B cell (primary cell): ENCODE measurements at regions not wholly inside any gene's neighbourhood (a gene's known extent, or its start where the extent isn't known, plus 50 kb on each side); places are given as distances from the start of the nearest gene placed in this dataset.

Experiments used
- ATAC-seq: fragments of 200-7000 bp; cut with Tn5 transposase; one replicate; pipeline ENCODE4 v1.10.0; 2021; ENCODE audit warnings: low read depth, mild to moderate bottlenecking, moderate number of reproducible peaks, moderate library complexity
- CTCF ChIA-PET: fragments of 350-600 bp; sonication (Branson Sonifier 250); formaldehyde crosslinking; loops from one replicate; lab custom pipeline; 2021; ENCODE audit warnings: antibody characterized with exemption, inconsistent platforms; lab: Charles Lee
- POLR2A ChIA-PET: fragments of 350-600 bp; sonication (Branson Sonifier 250); formaldehyde crosslinking; loops from one replicate; lab custom pipeline; 2021; ENCODE audit warnings: antibody characterized with exemption; lab: Charles Lee
- DNase-seq: peaks from one replicate; pipeline ENCODE4 v3.0.0; 2013
- H2AFZ ChIP-seq: 2 replicates; pipeline ENCODE4 v1.6.1; 2012; ENCODE audit warnings: mild to moderate bottlenecking, low read depth, low read length; ENCODE audit not compliant: insufficient read depth, poor library complexity, severe bottlenecking
- H3K27ac ChIP-seq, 2 donors: 1 replicate in 1 of 2; 2 replicates in 1 of 2; pipeline ENCODE4 v1.5.1; 2012 to 2013; ENCODE audit warnings: low read length in 2 of 2, mild to moderate bottlenecking in 2 of 2, moderate library complexity in 1 of 2
- H3K27me3 ChIP-seq, 4 experiments: fragments of 200-600 bp in 1 of 4; sonication (generic) in 1 of 4; replicated peaks in 1 of 4; 1 replicate in 2 of 4; 2 replicates in 2 of 4; pipeline versions ENCODE4 v1.6.1 to v1.7.0; 2013 to 2016; ENCODE audit warnings: low read length in 3 of 4, mild to moderate bottlenecking in 2 of 4, mixed read lengths in 1 of 4, moderate library complexity in 1 of 4; ENCODE audit not compliant: insufficient read depth in 4 of 4, control insufficient read depth in 3 of 4; ENCODE audit errors: control extremely low read depth in 1 of 4
- H3K36me3 ChIP-seq, 2 experiments: replicated peaks in 1 of 2; 1 replicate in 1 of 2; 2 replicates in 1 of 2; pipeline versions ENCODE4 v1.6.1 to v1.7.1; 2013; ENCODE audit warnings: low read length in 1 of 2; ENCODE audit not compliant: insufficient read depth in 2 of 2, control insufficient read depth in 1 of 2; ENCODE audit errors: control extremely low read depth in 1 of 2, extremely low read depth in 1 of 2
- H3K4me1 ChIP-seq, 2 donors: fragments of 200-600 bp in 1 of 2; sonication (generic) in 1 of 2; 1 replicate in 1 of 2; 2 replicates in 1 of 2; pipeline versions ENCODE4 v1.5.1 to v1.6.1; 2013 to 2017; ENCODE audit warnings: low read length in 2 of 2; ENCODE audit not compliant: control insufficient read depth in 2 of 2, insufficient read depth in 2 of 2
- H3K4me2 ChIP-seq: replicated peaks from 2 replicates; pipeline ENCODE3; 2012; ENCODE audit warnings: mild to moderate bottlenecking, low read depth, low read length; ENCODE audit not compliant: poor library complexity, severe bottlenecking
- H3K4me3 ChIP-seq, 5 experiments: fragments of 200-600 bp in 1 of 5; sonication (generic) in 1 of 5; 1 replicate in 3 of 5; 2 replicates in 2 of 5; pipeline versions ENCODE4 v1.5.1 to v1.7.0; 2011 to 2016; ENCODE audit warnings: low read length in 4 of 5, mild to moderate bottlenecking in 4 of 5, low read depth in 2 of 5, control low read depth in 1 of 5, moderate library complexity in 1 of 5; ENCODE audit not compliant: insufficient read depth in 1 of 5; ENCODE audit errors: control extremely low read depth in 1 of 5, extremely low read depth in 1 of 5
- H3K79me2 ChIP-seq: fragments of 200-600 bp; sonication (generic); one replicate; pipeline ENCODE4 v1.6.0; 2016; ENCODE audit warnings: low read length; ENCODE audit not compliant: control insufficient read depth, insufficient read depth
- H3K9ac ChIP-seq: fragments of 200-600 bp; sonication (generic); 2 replicates; pipeline ENCODE4 v1.6.1; 2017; ENCODE audit warnings: mild to moderate bottlenecking, low read length, moderate library complexity
- H3K9me3 ChIP-seq, 3 donors: one replicate each; pipeline versions ENCODE4 v1.6.1 to v1.7.1; 2013; ENCODE audit warnings: low read length in 2 of 3; ENCODE audit not compliant: control insufficient read depth in 2 of 3, insufficient read depth in 1 of 3; ENCODE audit errors: control extremely low read depth in 1 of 3
- H4K20me1 ChIP-seq: 2 replicates; pipeline ENCODE4 v1.6.0; 2012; ENCODE audit warnings: mild to moderate bottlenecking, low read length; ENCODE audit not compliant: insufficient read depth, control insufficient read depth, poor library complexity, severe bottlenecking
- H3K27ac Mint-ChIP-seq: one replicate; pipeline ENCODE4 v1.8.0; 2021; ENCODE audit warnings: mixed read lengths
- H3K27me3 Mint-ChIP-seq: one replicate; pipeline ENCODE4 v1.8.0; 2021; ENCODE audit warnings: mixed read lengths
- H3K4me1 Mint-ChIP-seq: one replicate; pipeline ENCODE4 v1.8.0; 2021; ENCODE audit warnings: mixed read lengths
- H3K4me3 Mint-ChIP-seq: one replicate; pipeline ENCODE4 v1.8.0; 2021; ENCODE audit warnings: mixed read lengths
- H3K9me3 Mint-ChIP-seq: one replicate; pipeline ENCODE4 v1.8.0; 2022; ENCODE audit warnings: mixed read lengths; ENCODE audit not compliant: insufficient read depth
- EZH2 ChIP-seq: IDR thresholded peaks from 2 replicates; pipeline ENCODE4 v1.6.1; 2012; ENCODE audit warnings: borderline replicate concordance, low read depth, mild to moderate bottlenecking, moderate library complexity, low read length; ENCODE audit not compliant: insufficient read depth, poor library complexity, severe bottlenecking
- WGBS: methylation state at CpG from one replicate; pipeline ENCODE4 v1.1.5; 2013; ENCODE audit warnings: missing lambda C conversion rate; ENCODE audit not compliant: insufficient coverage; 5-methylcytosine and 5-hydroxymethylcytosine counted together
- intact Hi-C: fragments of 100-400 bp; cut with micrococcal nuclease; formaldehyde crosslinking; loops from one replicate; pipeline ENCODE4 v1.10.0; 2022
- TF ChIP-seq, protein P1 (sequence below): fragments of 200-600 bp; IDR thresholded peaks from one replicate; pipeline ENCODE4 v1.8.0; 2022; ENCODE audit warnings: antibody characterized with exemption, mild to moderate bottlenecking

DNA sequence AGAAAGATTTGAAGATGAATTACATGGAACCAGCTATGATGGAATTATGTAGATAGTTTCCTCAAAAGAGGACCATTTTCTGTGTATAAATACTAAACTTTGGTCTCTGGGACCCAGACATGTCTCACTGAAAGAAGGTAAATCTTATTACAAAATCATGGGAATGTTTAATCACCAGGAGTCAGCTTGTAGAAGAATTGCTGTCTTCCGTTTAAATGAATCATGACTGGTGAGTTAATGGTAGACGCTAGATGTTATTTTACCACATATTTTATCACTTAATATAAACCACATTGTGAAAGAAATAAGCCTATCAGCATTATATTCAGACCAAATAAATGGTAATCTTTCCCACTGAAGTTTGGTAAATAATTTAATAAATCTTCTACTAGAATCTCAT is 322.3 kb upstream of the SUCLG2 start:
- no peaks in the 10 kb centered on the region for H4K20me1 ChIP-seq
- no peak overlapping the region for H3K9ac ChIP-seq
- no peaks in the 10 kb centered on the region for H3K79me2 ChIP-seq
- Mint-ChIP-seq H3K4me3 (no peak overlapping the region), H3K27ac (no peak overlapping the region), H3K9me3 (no peaks in the 10 kb centered on the region), H3K27me3 (peaks cover 3% of the 10 kb centered on the region), H3K4me1 (no peaks in the 10 kb centered on the region)
- DNase-seq, result no peak
- no peak for ATAC-seq
- H2AFZ ChIP-seq, result no peak overlapping the region
- TF ChIP-seq, protein P1, sequence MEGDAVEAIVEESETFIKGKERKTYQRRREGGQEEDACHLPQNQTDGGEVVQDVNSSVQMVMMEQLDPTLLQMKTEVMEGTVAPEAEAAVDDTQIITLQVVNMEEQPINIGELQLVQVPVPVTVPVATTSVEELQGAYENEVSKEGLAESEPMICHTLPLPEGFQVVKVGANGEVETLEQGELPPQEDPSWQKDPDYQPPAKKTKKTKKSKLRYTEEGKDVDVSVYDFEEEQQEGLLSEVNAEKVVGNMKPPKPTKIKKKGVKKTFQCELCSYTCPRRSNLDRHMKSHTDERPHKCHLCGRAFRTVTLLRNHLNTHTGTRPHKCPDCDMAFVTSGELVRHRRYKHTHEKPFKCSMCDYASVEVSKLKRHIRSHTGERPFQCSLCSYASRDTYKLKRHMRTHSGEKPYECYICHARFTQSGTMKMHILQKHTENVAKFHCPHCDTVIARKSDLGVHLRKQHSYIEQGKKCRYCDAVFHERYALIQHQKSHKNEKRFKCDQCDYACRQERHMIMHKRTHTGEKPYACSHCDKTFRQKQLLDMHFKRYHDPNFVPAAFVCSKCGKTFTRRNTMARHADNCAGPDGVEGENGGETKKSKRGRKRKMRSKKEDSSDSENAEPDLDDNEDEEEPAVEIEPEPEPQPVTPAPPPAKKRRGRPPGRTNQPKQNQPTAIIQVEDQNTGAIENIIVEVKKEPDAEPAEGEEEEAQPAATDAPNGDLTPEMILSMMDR, result no peak
- TF ChIP-seq EZH2, result no peak
- H3K27ac ChIP-seq, result no peak overlapping the region
- no peak overlapping the region for H3K4me3 ChIP-seq
- no peaks in the 10 kb centered on the region for H3K27me3 ChIP-seq
- no peak overlapping the region for H3K4me2 ChIP-seq
- intact Hi-C loops, result no loop called here
- H3K36me3 ChIP-seq, result no peaks in the 10 kb centered on the region
- POLR2A ChIA-PET, result no interaction called here
- no peaks in the 10 kb centered on the region for H3K4me1 ChIP-seq
- CTCF ChIA-PET, result no interaction called here
- no CpG with 5 or more reads among the region's 2 CpGs for WGBS
- no peaks in the 10 kb centered on the region for H3K9me3 ChIP-seq

DNA sequence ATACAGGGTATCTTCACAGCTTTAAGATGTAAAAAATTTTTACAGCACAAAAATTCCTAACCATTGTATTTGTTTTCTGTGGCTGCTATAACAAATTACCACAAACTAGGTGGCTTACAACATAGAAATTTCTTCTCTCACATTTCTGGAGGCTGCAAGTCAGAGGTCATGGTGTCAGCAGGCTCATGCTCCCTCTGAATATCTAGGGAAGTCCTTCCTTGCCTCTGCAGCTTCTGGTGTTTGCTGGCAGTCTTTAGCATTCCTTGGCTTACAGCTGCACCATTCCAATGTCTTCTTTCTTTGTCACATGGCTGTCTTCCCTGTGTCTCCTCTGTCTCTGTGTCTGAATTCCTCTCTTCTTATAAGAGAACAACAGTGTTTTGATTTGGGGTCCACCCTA is 310.2 kb upstream of the SUCLG2 start:
- no peaks in the 10 kb centered on the region for H3K4me1 Mint-ChIP-seq
- Histone ChIP-seq H3K27ac (no peak overlapping the region), H3K27me3 (no peaks in the 10 kb centered on the region), H4K20me1 (no peaks in the 10 kb centered on the region), H3K4me3 (no peak overlapping the region), H3K4me1 (no peaks in the 10 kb centered on the region), H3K9me3 (peaks cover 0 to 3% (median 0%) of the 10 kb centered on the region in 3 donors), H3K79me2 (no peaks in the 10 kb centered on the region), H3K9ac (no peak overlapping the region), H2AFZ (no peak overlapping the region), H3K4me2 (no peak overlapping the region), H3K36me3 (no peaks in the 10 kb centered on the region)
- intact Hi-C loops, result no loop called here
- H3K4me3 Mint-ChIP-seq, result no peak overlapping the region
- POLR2A ChIA-PET, result no interaction called here
- TF ChIP-seq, protein P1, result no peak
- no peak for TF ChIP-seq EZH2
- H3K27me3 Mint-ChIP-seq, result peaks cover 4% of the 10 kb centered on the region
- no peak for DNase-seq
- peaks cover 6% of the 10 kb centered on the region for H3K9me3 Mint-ChIP-seq
- ATAC-seq, result no peak
- no peak overlapping the region for H3K27ac Mint-ChIP-seq
- CTCF ChIA-PET, result no interaction called here
